CD8-positive, alpha-beta memory T cell (primary cell): ENCODE measurements at regions not wholly inside any gene's neighbourhood (a gene's known extent, or its start where the extent isn't known, plus 50 kb on each side); places are given as distances from the start of the nearest gene placed in this dataset.
"Not testable (repeated sequence)": the region's sequence is repeated elsewhere in the genome, so short reads cannot be mapped to it uniquely, and the experiment has no call there.

Experiments
- CTCF ChIA-PET: fragments of 350-600 bp; sonication (Branson Sonifier 250); formaldehyde crosslinking; loops from one replicate; lab custom pipeline; 2021; ENCODE audit warnings: antibody characterized with exemption; lab: Charles Lee
- POLR2A ChIA-PET: fragments of 350-600 bp; sonication (Branson Sonifier 250); formaldehyde crosslinking; loops from one replicate; lab custom pipeline; 2021; ENCODE audit warnings: antibody characterized with exemption; lab: Charles Lee
- DNase-seq, 5 donors: peaks; one replicate each; pipeline versions ENCODE4 v3.0.0 to v3.0.0-alpha.2; 2020 to 2022; ENCODE audit warnings: mixed read lengths in 1 of 5
- H3K27ac ChIP-seq: one replicate; pipeline ENCODE4 v1.7.0; 2013; ENCODE audit warnings: low read depth, mild to moderate bottlenecking, low read length, moderate library complexity
- H3K27me3 ChIP-seq: 2 replicates; pipeline ENCODE4 v1.7.0; 2013; ENCODE audit warnings: low read length, mild to moderate bottlenecking; ENCODE audit not compliant: insufficient read depth, poor library complexity, severe bottlenecking
- H3K36me3 ChIP-seq: 2 replicates; pipeline ENCODE4 v1.7.0; 2013; ENCODE audit warnings: mild to moderate bottlenecking, low read length, moderate library complexity; ENCODE audit not compliant: insufficient read depth
- H3K4me1 ChIP-seq: 2 replicates; pipeline ENCODE4 v1.7.0; 2013; ENCODE audit warnings: mild to moderate bottlenecking, low read length, moderate library complexity; ENCODE audit not compliant: insufficient read depth
- H3K4me3 ChIP-seq: 2 replicates; pipeline ENCODE4 v1.7.0; 2013; ENCODE audit warnings: mild to moderate bottlenecking, low read length
- H3K9me3 ChIP-seq: 2 replicates; pipeline ENCODE4 v1.7.0; 2013; ENCODE audit warnings: mild to moderate bottlenecking, low read length
- H3K27ac Mint-ChIP-seq, 8 donors: one replicate each; pipeline ENCODE4 v1.8.0; 2020 to 2021; ENCODE audit warnings: mixed read lengths in 8 of 8, mild to moderate bottlenecking in 6 of 8, inconsistent platforms in 3 of 8, moderate library complexity in 3 of 8
- H3K27me3 Mint-ChIP-seq, 2 donors: one replicate each; pipeline ENCODE4 v1.8.0; 2020 to 2021; ENCODE audit warnings: mixed read lengths in 2 of 2, mild to moderate bottlenecking in 1 of 2, moderate library complexity in 1 of 2
- H3K36me3 Mint-ChIP-seq, 3 donors: one replicate each; pipeline ENCODE4 v1.8.0; 2020 to 2021; ENCODE audit warnings: mixed read lengths in 3 of 3, inconsistent platforms in 1 of 3, mild to moderate bottlenecking in 1 of 3
- H3K4me1 Mint-ChIP-seq, 3 donors: one replicate each; pipeline ENCODE4 v1.8.0; 2020 to 2021; ENCODE audit warnings: mixed read lengths in 3 of 3, inconsistent platforms in 1 of 3, mild to moderate bottlenecking in 1 of 3
- H3K4me3 Mint-ChIP-seq, 7 donors: one replicate each; pipeline ENCODE4 v1.8.0; 2020 to 2021; ENCODE audit warnings: mixed read lengths in 7 of 7, mild to moderate bottlenecking in 6 of 7, moderate library complexity in 4 of 7, inconsistent platforms in 2 of 7
- H3K9me3 Mint-ChIP-seq, 5 donors: one replicate each; pipeline ENCODE4 v1.8.0; 2020 to 2022; ENCODE audit warnings: mixed read lengths in 5 of 5, mild to moderate bottlenecking in 3 of 5, moderate library complexity in 2 of 5, inconsistent platforms in 1 of 5

DNA sequence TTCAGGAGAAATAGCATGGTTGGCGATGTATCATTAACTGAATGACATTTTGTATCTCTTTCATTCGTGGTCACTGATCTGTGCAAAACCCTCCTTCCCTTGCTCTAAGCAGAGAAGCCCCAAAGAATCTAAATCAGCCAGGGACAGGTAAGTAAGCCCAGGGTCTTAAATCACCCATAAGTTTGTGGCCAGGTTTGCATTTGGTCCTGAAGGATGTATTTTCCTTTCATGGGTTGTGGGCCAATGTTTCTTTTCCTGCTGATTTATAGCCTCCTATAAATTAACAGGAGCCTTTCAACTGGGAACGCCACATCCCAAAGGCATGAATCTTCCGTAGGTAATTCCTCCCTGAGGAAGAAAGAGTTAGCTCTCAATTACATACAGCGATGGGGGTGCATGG, 217.5 kb upstream of the TNC start:
- no peaks in the 10 kb centered on the region for H3K36me3 Mint-ChIP-seq
- Histone ChIP-seq H3K4me3 (no peak overlapping the region), H3K4me1 (no peaks in the 10 kb centered on the region), H3K27ac (no peak overlapping the region), H3K27me3 (no peaks in the 10 kb centered on the region), H3K9me3 (no peaks in the 10 kb centered on the region), H3K36me3 (no peaks in the 10 kb centered on the region)
- no peak overlapping the region for H3K4me3 Mint-ChIP-seq
- no peak overlapping the region for H3K27ac Mint-ChIP-seq
- ChIA-PET CTCF (no interaction called here), POLR2A (no interaction called here)
- H3K9me3 Mint-ChIP-seq, result peaks cover 0 to 5% (median 0%) of the 10 kb centered on the region in 5 donors
- peaks cover 4 to 15% of the 10 kb centered on the region in 2 donors for H3K27me3 Mint-ChIP-seq
- DNase-seq, result no peak
- H3K4me1 Mint-ChIP-seq, result no peaks in the 10 kb centered on the region

GRCh38 chr9:115340314-115340713, 222.4 kb upstream of the TNC start:
- H3K9me3 Mint-ChIP-seq, result peaks cover 0 to 5% (median 0%) of the 10 kb centered on the region in 5 donors
- no peak overlapping the region for H3K4me3 Mint-ChIP-seq
- no peak overlapping the region for H3K4me3 ChIP-seq
- H3K27ac ChIP-seq, result no peak overlapping the region
- ChIA-PET CTCF (no interaction called here), POLR2A (no interaction called here)
- H3K4me1 Mint-ChIP-seq, result no peaks in the 10 kb centered on the region
- H3K36me3 ChIP-seq, result no peaks in the 10 kb centered on the region
- no peaks in the 10 kb centered on the region for H3K27me3 ChIP-seq
- DNase-seq, result no peak
- no peak overlapping the region for H3K27ac Mint-ChIP-seq
- H3K4me1 ChIP-seq, result no peaks in the 10 kb centered on the region
- H3K36me3 Mint-ChIP-seq, result no peaks in the 10 kb centered on the region
- no peaks in the 10 kb centered on the region for H3K9me3 ChIP-seq
- peaks cover 4 to 28% of the 10 kb centered on the region in 2 donors for H3K27me3 Mint-ChIP-seq

- H3K27ac Mint-ChIP-seq, result no peak overlapping the region
- Histone ChIP-seq H3K36me3 (no peaks in the 10 kb centered on the region), H3K4me3 (no peak overlapping the region), H3K9me3 (no peaks in the 10 kb centered on the region), H3K27me3 (no peaks in the 10 kb centered on the region), H3K4me1 (no peaks in the 10 kb centered on the region), H3K27ac (no peak overlapping the region)
- no peaks in the 10 kb centered on the region for H3K36me3 Mint-ChIP-seq
- POLR2A ChIA-PET, result no interaction called here
- no peak overlapping the region for H3K4me3 Mint-ChIP-seq
- CTCF ChIA-PET, result no interaction called here
- peaks cover 0 to 5% (median 0%) of the 10 kb centered on the region in 5 donors for H3K9me3 Mint-ChIP-seq
- no peaks in the 10 kb centered on the region for H3K4me1 Mint-ChIP-seq
- no peak for DNase-seq
- H3K27me3 Mint-ChIP-seq, result peaks cover 4 to 28% of the 10 kb centered on the region in 2 donors
These were observed 223.5 kb upstream of the TNC start for GRCh38 chr9:115341426-115341825.

GRCh38 chr9:115347776-115348175, 229.8 kb upstream of the TNC start:
- H3K4me3 Mint-ChIP-seq, H3K27ac ChIP-seq, CTCF ChIA-PET, H3K9me3 Mint-ChIP-seq, H3K36me3 Mint-ChIP-seq, H3K27me3 ChIP-seq, H3K4me3 ChIP-seq, H3K27ac Mint-ChIP-seq, DNase-seq, H3K4me1 ChIP-seq, H3K36me3 ChIP-seq, H3K27me3 Mint-ChIP-seq, POLR2A ChIA-PET, H3K4me1 Mint-ChIP-seq, H3K9me3 ChIP-seq: not testable (repeated sequence)

GRCh38 chr9:115348936-115349335, 231.0 kb upstream of the TNC start:
- H3K4me1 ChIP-seq, DNase-seq, H3K36me3 Mint-ChIP-seq, H3K27me3 Mint-ChIP-seq, H3K36me3 ChIP-seq, H3K27ac Mint-ChIP-seq, CTCF ChIA-PET, H3K4me3 Mint-ChIP-seq, POLR2A ChIA-PET, H3K27me3 ChIP-seq, H3K9me3 ChIP-seq, H3K4me3 ChIP-seq, H3K27ac ChIP-seq, H3K9me3 Mint-ChIP-seq, H3K4me1 Mint-ChIP-seq: not testable (repeated sequence)

- no peaks in the 10 kb centered on the region for H3K27me3 ChIP-seq
- H3K36me3 ChIP-seq, result no peaks in the 10 kb centered on the region
- Mint-ChIP-seq H3K27ac (no peak overlapping the region), H3K4me3 (no peak overlapping the region), H3K27me3 (no peaks in the 10 kb centered on the region), H3K36me3 (no peaks in the 10 kb centered on the region), H3K9me3 (peaks cover 0 to 7% (median 2%) of the 10 kb centered on the region in 5 donors), H3K4me1 (peaks cover 0 to 7% (median 0%) of the 10 kb centered on the region in 3 donors)
- ChIA-PET CTCF (no interaction called here), POLR2A (no interaction called here)
- H3K9me3 ChIP-seq, result no peaks in the 10 kb centered on the region
- no peaks in the 10 kb centered on the region for H3K4me1 ChIP-seq
- H3K27ac ChIP-seq, result no peak overlapping the region
- DNase-seq, result no peak
- H3K4me3 ChIP-seq, result no peak overlapping the region
These were observed 231.6 kb upstream of the TNC start for GRCh38 chr9:115349542-115349941.

- Histone ChIP-seq H3K27ac (no peak overlapping the region), H3K4me3 (no peak overlapping the region), H3K4me1 (no peaks in the 10 kb centered on the region), H3K27me3 (no peaks in the 10 kb centered on the region), H3K36me3 (no peaks in the 10 kb centered on the region), H3K9me3 (no peaks in the 10 kb centered on the region)
- ChIA-PET CTCF (no interaction called here), POLR2A (no interaction called here)
- Mint-ChIP-seq H3K9me3 (peaks cover 0 to 7% (median 2%) of the 10 kb centered on the region in 5 donors), H3K4me3 (no peak overlapping the region), H3K36me3 (no peaks in the 10 kb centered on the region), H3K4me1 (peaks cover 0 to 7% (median 0%) of the 10 kb centered on the region in 3 donors), H3K27ac (no peak overlapping the region), H3K27me3 (no peaks in the 10 kb centered on the region)
- DNase-seq, result no peak
These were observed 232.6 kb upstream of the TNC start for GRCh38 chr9:115350548-115350947.

GRCh38 chr9:115353681-115354080, 235.7 kb upstream of the TNC start:
- H3K9me3 Mint-ChIP-seq, result peaks cover 0 to 3% (median 0%) of the 10 kb centered on the region in 5 donors
- H3K36me3 ChIP-seq, result no peaks in the 10 kb centered on the region
- H3K4me3 ChIP-seq, result no peak overlapping the region
- no peaks in the 10 kb centered on the region for H3K27me3 Mint-ChIP-seq
- no peaks in the 10 kb centered on the region for H3K27me3 ChIP-seq
- CTCF ChIA-PET, result no interaction called here
- H3K27ac ChIP-seq, result no peak overlapping the region
- H3K36me3 Mint-ChIP-seq, result no peaks in the 10 kb centered on the region
- no peak overlapping the region for H3K4me3 Mint-ChIP-seq
- no peaks in the 10 kb centered on the region for H3K9me3 ChIP-seq
- no peak overlapping the region for H3K27ac Mint-ChIP-seq
- DNase-seq, result no peak
- H3K4me1 ChIP-seq, result no peaks in the 10 kb centered on the region
- POLR2A ChIA-PET, result no interaction called here
- peaks cover 0 to 7% (median 0%) of the 10 kb centered on the region in 3 donors for H3K4me1 Mint-ChIP-seq

DNA sequence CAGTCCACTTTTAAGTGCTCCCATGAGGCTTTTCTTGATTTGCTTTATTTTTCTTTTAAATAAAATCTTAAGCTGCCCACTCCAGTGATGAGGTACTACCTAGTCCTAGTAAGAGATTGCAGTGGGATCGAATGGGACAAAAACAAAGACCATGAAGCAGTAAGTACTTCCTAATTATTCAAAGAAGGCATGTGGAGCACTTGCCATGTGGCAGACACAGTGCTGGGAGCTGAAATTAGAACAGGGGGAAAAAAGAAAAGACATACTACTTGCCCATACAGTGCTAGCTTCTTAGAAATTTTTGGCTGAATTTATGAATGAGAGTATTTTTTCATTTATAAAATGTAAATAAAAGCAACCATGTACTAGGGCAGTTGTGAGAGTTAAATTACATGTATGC, 239.9 kb upstream of the TNC start:
- no peak overlapping the region for H3K4me3 Mint-ChIP-seq
- H3K36me3 Mint-ChIP-seq, result no peaks in the 10 kb centered on the region
- peaks cover 0 to 7% (median 0%) of the 10 kb centered on the region in 3 donors for H3K4me1 Mint-ChIP-seq
- DNase-seq, result no peak
- Histone ChIP-seq H3K27me3 (no peaks in the 10 kb centered on the region), H3K36me3 (no peaks in the 10 kb centered on the region), H3K4me3 (no peak overlapping the region), H3K27ac (no peak overlapping the region), H3K9me3 (no peaks in the 10 kb centered on the region), H3K4me1 (no peaks in the 10 kb centered on the region)
- no peaks in the 10 kb centered on the region for H3K27me3 Mint-ChIP-seq
- ChIA-PET CTCF (no interaction called here), POLR2A (no interaction called here)
- H3K27ac Mint-ChIP-seq, result no peak overlapping the region
- H3K9me3 Mint-ChIP-seq, result no peaks in the 10 kb centered on the region
